NCI-H1694 treated with DMSO at 0.1 percent for 48 hours (cell line): ENCODE measurements at regions not wholly inside any gene's neighbourhood (a gene's known extent, or its start where the extent isn't known, plus 50 kb on each side); places are given as distances from the start of the nearest gene placed in this dataset.

Source experiments
- DNase-seq: peaks from one replicate; lab custom pipeline; 2025; lab: John Stamatoyannopoulos, UW

- no peak for DNase-seq
These were observed 166.4 kb upstream of the FAT1 start for GRCh38 chr4:186889876-186890643.

GRCh38 chr4:186891859-186892486, 168.3 kb upstream of the FAT1 start:
- no peak for DNase-seq

GRCh38 chr4:186898367-186898766, 174.7 kb upstream of the FAT1 start:
- no peak for DNase-seq

- no peak for DNase-seq
These were observed 176.7 kb upstream of the FAT1 start for GRCh38 chr4:186900232-186900900.

- no peak for DNase-seq
These were observed 177.3 kb upstream of the FAT1 start for GRCh38 chr4:186900984-186901383.

GRCh38 chr4:186901850-186902249, 178.2 kb upstream of the FAT1 start:
- no peak for DNase-seq

- DNase-seq, result no peak
These were observed 178.7 kb upstream of the FAT1 start for GRCh38 chr4:186902361-186902760.

- DNase-seq, result no peak
These were observed 180.4 kb upstream of the FAT1 start for GRCh38 chr4:186904101-186904500.

- DNase-seq, result no peak
These were observed 183.1 kb upstream of the FAT1 start for GRCh38 chr4:186906722-186907121.

- no peak for DNase-seq
These were observed 186.7 kb upstream of the FAT1 start for GRCh38 chr4:186910385-186910784.

- no peak for DNase-seq
These were observed 188.9 kb upstream of the FAT1 start for GRCh38 chr4:186912606-186913005.

GRCh38 chr4:186915816-186916215, 192.2 kb upstream of the FAT1 start:
- no peak for DNase-seq

- no peak for DNase-seq
These were observed 193.5 kb upstream of the FAT1 start for GRCh38 chr4:186917136-186917535.

- DNase-seq, result no peak
These were observed 194.8 kb upstream of the FAT1 start for GRCh38 chr4:186918466-186918865.

GRCh38 chr4:186919340-186919739, 195.7 kb upstream of the FAT1 start:
- DNase-seq, result no peak

GRCh38 chr4:186920483-186920882, 196.8 kb upstream of the FAT1 start:
- DNase-seq, result no peak

- DNase-seq, result no peak
These were observed 197.3 kb upstream of the FAT1 start for GRCh38 chr4:186920992-186921391.

- DNase-seq, result no peak
These were observed 201.1 kb upstream of the FAT1 start for GRCh38 chr4:186924723-186925122.

- no peak for DNase-seq
These were observed 204.0 kb upstream of the FAT1 start for GRCh38 chr4:186927624-186928023.

GRCh38 chr4:186930024-186930423, 206.4 kb upstream of the FAT1 start:
- no peak for DNase-seq

- no peak for DNase-seq
These were observed 207.9 kb upstream of the FAT1 start for GRCh38 chr4:186931519-186931918.

GRCh38 chr4:186932196-186932595, 208.5 kb upstream of the FAT1 start:
- DNase-seq, result no peak

- no peak for DNase-seq
These were observed 209.1 kb upstream of the FAT1 start for GRCh38 chr4:186932631-186933187.
